Upper lobe of left lung (tissue), 6 donors: ENCODE measurements at regions not wholly inside any gene's neighbourhood (a gene's known extent, or its start where the extent isn't known, plus 50 kb on each side); places are given as distances from the start of the nearest gene placed in this dataset.

Source experiments
- ATAC-seq, 2 donors: fragments of 200-7000 bp; cut with Tn5 transposase; one replicate each; pipeline ENCODE4 v1.9.1; 2022; ENCODE audit warnings: mild to moderate bottlenecking in 2 of 2, moderate library complexity in 2 of 2; ENCODE audit not compliant: low FRiP score in 2 of 2
- DNase-seq, 2 donors: peaks; one replicate each; pipeline ENCODE4 v3.0.0-alpha.2; 2019 to 2020
- H3K27ac ChIP-seq, 4 donors: fragments of 200-600 bp; sonication (generic); one replicate each; pipeline ENCODE4 v1.5.1; 2016 to 2019
- H3K27me3 ChIP-seq, 4 donors: fragments of 200-600 bp; sonication (generic); one replicate each; pipeline ENCODE4 v1.5.1; 2017 to 2019
- H3K36me3 ChIP-seq, 4 donors: fragments of 200-600 bp; sonication (generic); one replicate each; pipeline ENCODE4 v1.5.1; 2016 to 2019
- H3K4me1 ChIP-seq, 4 donors: fragments of 200-600 bp; sonication (generic); one replicate each; pipeline ENCODE4 v1.5.1; 2018 to 2019
- H3K4me3 ChIP-seq, 4 donors: fragments of 200-600 bp; sonication (generic); one replicate each; pipeline ENCODE4 v1.5.1; 2017 to 2019; ENCODE audit warnings: mild to moderate bottlenecking in 2 of 4, moderate library complexity in 1 of 4
- H3K9me3 ChIP-seq, 4 donors: fragments of 200-600 bp; sonication (generic); one replicate each; pipeline ENCODE4 v1.5.1; 2018 to 2019
- CTCF ChIP-seq, 6 experiments: fragments of 450-650 bp in 4 of 6; fragments of 200-600 bp in 2 of 6; sonication (generic) in 2 of 6; IDR thresholded peaks; one replicate each; pipeline ENCODE4 v1.5.1; 2016 to 2019; ENCODE audit warnings: antibody characterized with exemption in 6 of 6
- EP300 ChIP-seq, 4 donors: sonication (generic); formaldehyde crosslinking; IDR thresholded peaks; one replicate each; pipeline ENCODE4 v1.5.1; 2017; ENCODE audit warnings: antibody characterized with exemption in 4 of 4, control low read depth in 2 of 4
- POLR2A ChIP-seq, 4 donors: fragments of 450-650 bp; IDR thresholded peaks; one replicate each; pipeline ENCODE4 v1.5.1; 2016 to 2017; ENCODE audit warnings: antibody characterized with exemption in 4 of 4, mild to moderate bottlenecking in 2 of 4
- POLR2AphosphoS5 ChIP-seq, 2 donors: sonication (generic); formaldehyde crosslinking; IDR thresholded peaks; one replicate each; pipeline ENCODE4 v1.5.1; 2017; ENCODE audit warnings: antibody characterized with exemption in 2 of 2
- WGBS, 2 donors: methylation state at CpG; one replicate each; pipeline ENCODE4 v1.1.5; 2017 to 2018; 5-methylcytosine and 5-hydroxymethylcytosine counted together
- donor health status: DM: no; HTN: no; CAD: no; lungs with moderate emphysema.
- donor health status: DM: no; HTN: yes; CAD: no; lungs with severe emphysema.

- WGBS, 2 donors, result 2 to 16% methylated on average over 11 of the region's 11 CpGs
- peak overlapping the region in 3 of 4 donors; percentile 43 to 56 (median 50) for H3K4me3 ChIP-seq
- ATAC-seq, result no peak
These were observed 96.0 kb downstream of the HFE start for GRCh38 chr6:26183237-26183580.

GRCh38 chr6:26183581-26184366 is 96.5 kb downstream of the HFE start:
- Histone ChIP-seq H3K4me1 (peaks cover 8 to 18% (median 9%) of the 10 kb centered on the region in 4 donors), H3K36me3 (no peaks in the 10 kb centered on the region), H3K27me3 (no peaks in the 10 kb centered on the region), H3K4me3 (peak overlapping the region; percentile 18 to 56 (median 46)), H3K27ac (peak overlapping the region; percentile 49 to 85 (median 80)), H3K9me3 (no peaks in the 10 kb centered on the region)
- 2 to 3% methylated on average over 14 to 32 of the region's 36 CpGs for WGBS, 2 donors
- peak; percentile 52 to 86 for DNase-seq
- peak; percentile 78 to 93 for ATAC-seq
- TF ChIP-seq EP300 (IDR thresholded peaks at IDR 0.05), result no peak
- peak; percentile 83 to 84 for TF ChIP-seq POLR2AphosphoS5 (IDR thresholded peaks at IDR 0.05)
- TF ChIP-seq POLR2A (IDR thresholded peaks at IDR 0.05), result peak in 3 of 4 donors; percentile 34 to 86 (median 68)

More at GRCh38 chr6:26183237-26183580, 96.0 kb downstream of the HFE start:
- no peaks in the 10 kb centered on the region for H3K27me3 ChIP-seq
- DNase-seq, result no peak
- no peaks in the 10 kb centered on the region for H3K9me3 ChIP-seq
- no peaks in the 10 kb centered on the region for H3K36me3 ChIP-seq
- peak overlapping the region; percentile 49 to 85 (median 80) for H3K27ac ChIP-seq
- H3K4me1 ChIP-seq, result peaks cover 4 to 12% (median 7%) of the 10 kb centered on the region in 4 donors
- no peak for TF ChIP-seq POLR2A (IDR thresholded peaks at IDR 0.05)
- TF ChIP-seq EP300 (IDR thresholded peaks at IDR 0.05), result no peak
- no peak for TF ChIP-seq POLR2AphosphoS5 (IDR thresholded peaks at IDR 0.05)
- TF ChIP-seq CTCF (IDR thresholded peaks at IDR 0.05), result no peak

GRCh38 chr6:26184367-26184891 is 97.2 kb downstream of the HFE start:
- WGBS, 2 donors, result 51 to 53% methylated on average over 10 of the region's 10 CpGs
- DNase-seq, result no peak
- ATAC-seq, result no peak

GRCh38 chr6:26185004-26185403 is 97.8 kb downstream of the HFE start:
- H3K27me3 ChIP-seq, result no peaks in the 10 kb centered on the region
- no peak overlapping the region for H3K27ac ChIP-seq
- TF ChIP-seq EP300 (IDR thresholded peaks at IDR 0.05), result no peak
- no peak for TF ChIP-seq CTCF (IDR thresholded peaks at IDR 0.05)
- no peak for TF ChIP-seq POLR2A (IDR thresholded peaks at IDR 0.05)
- TF ChIP-seq POLR2AphosphoS5 (IDR thresholded peaks at IDR 0.05), result no peak
- H3K4me1 ChIP-seq, result peaks cover 8 to 25% (median 12%) of the 10 kb centered on the region in 4 donors
- ATAC-seq (no peak), DNase-seq (no peak)
- H3K4me3 ChIP-seq, result no peak overlapping the region
- 81 to 87% methylated on average over 2 of the region's 2 CpGs for WGBS, 2 donors
- H3K9me3 ChIP-seq, result no peaks in the 10 kb centered on the region
- no peaks in the 10 kb centered on the region for H3K36me3 ChIP-seq

More at GRCh38 chr6:26184367-26184891, 97.2 kb downstream of the HFE start:
- Histone ChIP-seq H3K9me3 (no peaks in the 10 kb centered on the region), H3K27ac (peak overlapping the region in 3 of 4 donors; percentile 49 to 85 (median 84)), H3K4me3 (peak overlapping the region in 2 of 4 donors; percentile 43 to 56), H3K36me3 (no peaks in the 10 kb centered on the region), H3K27me3 (no peaks in the 10 kb centered on the region), H3K4me1 (peaks cover 8 to 23% (median 12%) of the 10 kb centered on the region in 4 donors)
- TF ChIP-seq POLR2A (IDR thresholded peaks at IDR 0.05) (no peak), CTCF (IDR thresholded peaks at IDR 0.05) (no peak), EP300 (IDR thresholded peaks at IDR 0.05) (no peak), POLR2AphosphoS5 (IDR thresholded peaks at IDR 0.05) (no peak)

- WGBS, 2 donors, result 90% methylated on average over 3 of the region's 3 CpGs
- TF ChIP-seq CTCF (IDR thresholded peaks at IDR 0.05) (no peak), EP300 (IDR thresholded peaks at IDR 0.05) (no peak), POLR2AphosphoS5 (IDR thresholded peaks at IDR 0.05) (no peak), POLR2A (IDR thresholded peaks at IDR 0.05) (no peak)
- no peaks in the 10 kb centered on the region for H3K9me3 ChIP-seq
- DNase-seq (no peak), ATAC-seq (no peak)
- no peaks in the 10 kb centered on the region for H3K27me3 ChIP-seq
- no peaks in the 10 kb centered on the region for H3K36me3 ChIP-seq
- H3K27ac ChIP-seq, result no peak overlapping the region
- H3K4me3 ChIP-seq, result no peak overlapping the region
- H3K4me1 ChIP-seq, result peaks cover 8 to 25% (median 12%) of the 10 kb centered on the region in 4 donors
These were observed 98.6 kb downstream of the HFE start for GRCh38 chr6:26185802-26186201.
